T-helper 17 cell (primary cell): ENCODE measurements at regions not wholly inside any gene's neighbourhood (a gene's known extent, or its start where the extent isn't known, plus 50 kb on each side); places are given as distances from the start of the nearest gene placed in this dataset.

Source experiments
- ATAC-seq: fragments of 150-1000 bp; cut with Tn5 transposase; 2 replicates; pipeline ENCODE4 v1.10.0; 2021; ENCODE audit warnings: mild to moderate bottlenecking, moderate library complexity
- DNase-seq, 3 donors: peaks; one replicate each; pipeline versions ENCODE4 v3.0.0 to v3.0.0-alpha.2; 2020 to 2021
- H3K9me3 ChIP-seq: one replicate; pipeline ENCODE4 v1.7.0; 2013; ENCODE audit warnings: low read length, mild to moderate bottlenecking; ENCODE audit not compliant: control insufficient read depth, poor library complexity, severe bottlenecking
- H3K27ac Mint-ChIP-seq: one replicate; pipeline ENCODE4 v1.8.0; 2022; ENCODE audit warnings: mild to moderate bottlenecking, moderate library complexity, mixed read lengths
- H3K27me3 Mint-ChIP-seq: one replicate; pipeline ENCODE4 v1.8.0; 2022; ENCODE audit warnings: mixed read lengths
- H3K36me3 Mint-ChIP-seq: one replicate; pipeline ENCODE4 v1.8.0; 2022; ENCODE audit warnings: low read depth, mixed read lengths
- H3K4me1 Mint-ChIP-seq: one replicate; pipeline ENCODE4 v1.8.0; 2022; ENCODE audit warnings: mild to moderate bottlenecking, mixed read lengths
- H3K4me3 Mint-ChIP-seq: one replicate; pipeline ENCODE4 v1.8.0; 2022; ENCODE audit warnings: mild to moderate bottlenecking, moderate library complexity, mixed read lengths

DNA sequence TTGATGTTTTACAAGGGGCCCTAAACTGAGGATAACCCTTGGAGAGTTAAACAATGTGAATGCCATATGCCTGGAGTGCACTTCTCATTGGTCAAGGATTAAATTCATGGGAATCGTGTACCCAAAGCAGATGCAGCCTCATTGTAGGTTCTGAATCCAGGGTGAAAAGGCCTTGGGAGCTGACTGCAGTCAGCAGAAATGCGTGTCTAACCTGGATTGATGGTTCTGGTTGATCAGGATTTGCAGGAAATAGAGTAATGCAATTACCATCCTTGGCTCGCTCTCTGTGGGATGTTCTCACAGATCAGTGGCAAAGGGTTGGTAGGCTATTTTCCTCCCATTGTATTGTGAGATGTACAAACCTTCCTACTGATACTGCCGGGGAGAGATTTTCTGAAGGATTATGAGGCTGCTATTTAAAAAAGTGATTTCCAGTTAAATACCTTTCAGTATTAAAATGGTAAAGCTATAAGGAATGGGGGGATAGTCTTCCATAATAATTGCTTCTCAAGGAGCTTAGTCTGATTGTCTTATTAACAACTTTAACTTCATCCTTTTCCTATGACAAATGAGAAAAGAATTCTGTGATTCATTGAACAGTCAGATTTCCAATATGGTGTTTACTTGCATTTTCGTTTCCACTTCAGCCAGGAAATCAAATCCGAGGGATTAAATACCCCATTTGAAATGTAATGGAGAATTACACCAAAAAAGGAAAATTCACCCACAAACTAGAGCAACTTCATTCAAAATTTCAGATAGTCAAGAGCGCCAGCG, 1028.1 kb upstream of the EEF2KMT start:
- Mint-ChIP-seq H3K4me3 (no peak overlapping the region), H3K36me3 (no peaks in the 10 kb centered on the region), H3K27me3 (no peaks in the 10 kb centered on the region), H3K27ac (no peak overlapping the region), H3K4me1 (no peaks in the 10 kb centered on the region)
- ATAC-seq (no peak), DNase-seq (no peak)
- H3K9me3 ChIP-seq: peaks cover 2% of the 10 kb centered on the region

DNA sequence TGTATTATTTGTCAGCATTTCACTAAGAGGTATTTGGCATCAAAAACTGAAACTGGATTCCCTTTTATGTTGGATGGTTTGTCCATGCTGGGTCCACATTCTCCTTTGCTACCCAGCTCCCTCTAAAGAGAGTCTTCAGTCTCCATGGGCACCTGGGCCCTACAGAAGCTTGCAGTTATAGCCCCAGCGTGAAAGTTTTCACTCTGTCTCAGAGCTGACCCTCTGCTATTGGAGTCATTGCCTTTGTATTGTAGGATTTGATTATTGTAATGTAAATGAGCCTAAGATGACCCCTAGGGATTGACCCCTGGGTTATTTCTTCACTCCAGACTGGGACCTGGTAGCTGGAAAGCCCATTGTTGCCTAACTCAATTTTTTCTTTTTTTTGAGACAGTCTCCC, 1026.5 kb upstream of the EEF2KMT start:
- peaks cover 2% of the 10 kb centered on the region for H3K9me3 ChIP-seq
- DNase-seq (no peak), ATAC-seq (no peak)
- Mint-ChIP-seq H3K4me1 (no peaks in the 10 kb centered on the region), H3K36me3 (no peaks in the 10 kb centered on the region), H3K4me3 (no peak overlapping the region), H3K27ac (no peak overlapping the region), H3K27me3 (no peaks in the 10 kb centered on the region)

DNA sequence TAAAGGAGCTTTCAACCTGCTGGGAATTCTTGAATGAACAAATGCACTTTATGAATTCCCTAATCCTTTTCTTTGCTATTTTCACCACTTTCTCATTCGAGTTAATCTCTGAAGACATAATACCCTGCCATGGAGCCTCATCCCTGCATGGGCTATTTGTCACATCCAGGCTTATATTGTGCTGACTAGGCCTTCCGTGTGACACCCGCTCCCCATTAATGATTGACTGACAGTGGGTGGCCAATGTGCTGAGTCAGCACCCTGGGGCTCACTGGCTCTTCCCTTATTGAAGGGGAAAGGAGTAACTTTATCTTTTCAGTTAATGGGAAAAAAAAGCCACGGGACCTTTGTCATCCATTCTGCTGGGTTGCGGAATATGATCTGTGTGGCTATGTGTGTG, 1024.8 kb upstream of the EEF2KMT start:
- DNase-seq (no peak), ATAC-seq (no peak)
- Mint-ChIP-seq H3K4me1 (no peaks in the 10 kb centered on the region), H3K36me3 (no peaks in the 10 kb centered on the region), H3K4me3 (no peak overlapping the region), H3K27me3 (no peaks in the 10 kb centered on the region), H3K27ac (no peak overlapping the region)
- H3K9me3 ChIP-seq: no peaks in the 10 kb centered on the region

DNA sequence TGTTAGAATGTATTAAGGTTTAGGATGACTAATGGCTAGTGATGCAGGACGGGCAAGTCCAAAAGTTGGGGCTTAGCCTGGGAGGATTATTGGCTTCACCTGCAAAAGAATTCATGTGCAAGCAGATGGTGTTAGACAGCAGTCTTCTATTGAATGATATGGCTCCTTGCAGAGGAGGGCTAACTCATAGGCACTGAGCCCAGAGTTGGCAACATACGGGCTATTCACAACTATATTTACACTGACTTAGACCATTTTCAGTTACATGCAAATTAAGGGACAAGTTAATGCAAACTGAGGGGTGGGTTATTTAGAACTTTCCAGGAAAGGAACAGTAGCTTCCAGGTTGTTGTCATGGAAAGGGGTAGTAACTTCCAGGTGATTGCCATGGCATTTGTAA, 1017.1 kb upstream of the EEF2KMT start:
- H3K27me3 Mint-ChIP-seq: no peaks in the 10 kb centered on the region
- no peak overlapping the region for H3K27ac Mint-ChIP-seq
- H3K4me1 Mint-ChIP-seq: no peaks in the 10 kb centered on the region
- DNase-seq (no peak), ATAC-seq (no peak)
- no peaks in the 10 kb centered on the region for H3K9me3 ChIP-seq
- no peak overlapping the region for H3K4me3 Mint-ChIP-seq
- H3K36me3 Mint-ChIP-seq: no peaks in the 10 kb centered on the region

DNA sequence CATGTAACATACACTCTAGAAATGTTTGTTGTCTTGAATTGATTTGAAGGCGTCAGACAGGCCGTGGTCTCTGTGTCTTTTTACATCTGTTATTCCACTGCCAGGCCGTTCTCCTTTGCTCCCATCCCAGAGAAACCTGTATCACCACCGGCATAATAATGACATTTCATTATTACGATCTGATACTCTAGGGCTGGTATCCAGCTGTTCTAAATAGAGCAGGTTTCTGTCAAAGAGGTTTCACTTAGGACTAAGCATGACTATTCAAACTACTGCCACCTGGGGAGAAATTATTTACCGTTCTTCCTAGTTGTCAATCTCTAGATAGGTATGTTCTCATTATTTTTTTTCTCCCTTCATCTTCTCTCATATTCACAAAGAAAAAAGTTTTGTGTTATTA, 1016.2 kb upstream of the EEF2KMT start:
- DNase-seq: no peak
- no peak overlapping the region for H3K4me3 Mint-ChIP-seq
- no peak for ATAC-seq
- no peak overlapping the region for H3K27ac Mint-ChIP-seq
- no peaks in the 10 kb centered on the region for H3K4me1 Mint-ChIP-seq
- no peaks in the 10 kb centered on the region for H3K27me3 Mint-ChIP-seq
- no peaks in the 10 kb centered on the region for H3K9me3 ChIP-seq
- H3K36me3 Mint-ChIP-seq: no peaks in the 10 kb centered on the region

DNA sequence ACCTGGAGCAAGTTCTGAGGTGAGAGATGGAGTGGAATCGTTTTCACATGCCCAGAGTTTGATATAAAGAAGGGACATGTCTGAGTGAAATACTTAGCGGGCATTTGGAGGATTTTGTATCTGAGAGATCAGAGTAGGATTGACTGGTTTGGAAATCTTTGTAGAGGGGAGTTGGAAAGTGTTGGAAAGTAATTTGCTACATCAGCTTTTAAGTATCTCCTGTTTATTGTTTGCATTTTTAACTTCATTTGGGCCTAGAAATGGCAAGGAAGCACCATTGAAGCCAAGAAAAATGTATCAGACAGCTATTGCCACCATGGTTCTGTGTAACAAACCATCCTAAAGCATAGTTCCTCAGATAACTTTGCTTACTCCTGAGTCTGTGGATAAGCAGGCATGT, 1015.1 kb upstream of the EEF2KMT start:
- ATAC-seq (no peak), DNase-seq (no peak)
- no peaks in the 10 kb centered on the region for H3K36me3 Mint-ChIP-seq
- H3K27ac Mint-ChIP-seq: no peak overlapping the region
- no peak overlapping the region for H3K4me3 Mint-ChIP-seq
- H3K9me3 ChIP-seq: no peaks in the 10 kb centered on the region
- no peaks in the 10 kb centered on the region for H3K27me3 Mint-ChIP-seq
- no peaks in the 10 kb centered on the region for H3K4me1 Mint-ChIP-seq

DNA sequence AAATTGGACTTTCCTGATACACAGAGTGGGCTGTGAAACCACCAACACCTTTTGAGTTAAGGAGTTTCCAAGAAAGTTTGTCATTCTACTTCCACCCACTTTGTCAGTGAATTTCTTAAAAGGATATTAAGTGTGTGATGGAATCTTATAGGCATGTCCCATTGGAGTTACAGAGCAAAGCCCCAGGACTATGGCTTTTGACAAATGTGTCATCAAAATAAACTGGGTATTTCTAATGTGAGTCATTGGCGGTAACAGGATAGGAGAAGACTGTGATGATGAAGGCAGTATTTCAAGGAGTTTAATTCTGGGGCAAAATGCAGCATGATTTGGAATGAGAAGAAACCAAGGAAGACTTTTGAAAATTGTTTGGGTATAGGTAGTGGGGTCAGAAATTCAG, 1013.8 kb upstream of the EEF2KMT start:
- Mint-ChIP-seq H3K27me3 (no peaks in the 10 kb centered on the region), H3K4me3 (no peak overlapping the region), H3K4me1 (no peaks in the 10 kb centered on the region), H3K27ac (no peak overlapping the region), H3K36me3 (no peaks in the 10 kb centered on the region)
- DNase-seq (no peak), ATAC-seq (no peak)
- no peaks in the 10 kb centered on the region for H3K9me3 ChIP-seq

DNA sequence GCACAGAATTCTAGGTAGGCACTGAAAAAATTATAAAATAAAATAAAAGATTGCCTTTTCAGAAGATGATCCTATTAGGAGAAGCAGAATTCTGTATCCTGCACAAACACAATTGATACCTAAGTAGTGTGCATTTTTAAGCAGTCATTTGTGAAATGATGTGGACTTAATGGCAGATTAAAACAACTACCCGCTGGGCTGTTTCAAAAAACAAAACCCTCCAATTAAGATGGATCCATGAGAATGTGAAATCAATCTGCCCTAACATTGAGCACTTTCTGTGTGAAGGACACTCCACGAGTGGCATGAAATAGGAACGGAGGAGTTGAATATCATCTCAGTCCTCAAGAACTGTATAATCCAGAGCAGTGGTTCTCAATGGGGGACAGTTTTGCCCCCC, 1012.8 kb upstream of the EEF2KMT start:
- DNase-seq: no peak
- no peaks in the 10 kb centered on the region for H3K36me3 Mint-ChIP-seq
- no peak overlapping the region for H3K27ac Mint-ChIP-seq
- H3K9me3 ChIP-seq: no peaks in the 10 kb centered on the region
- no peaks in the 10 kb centered on the region for H3K4me1 Mint-ChIP-seq
- ATAC-seq: no peak
- H3K4me3 Mint-ChIP-seq: no peak overlapping the region
- H3K27me3 Mint-ChIP-seq: no peaks in the 10 kb centered on the region

DNA sequence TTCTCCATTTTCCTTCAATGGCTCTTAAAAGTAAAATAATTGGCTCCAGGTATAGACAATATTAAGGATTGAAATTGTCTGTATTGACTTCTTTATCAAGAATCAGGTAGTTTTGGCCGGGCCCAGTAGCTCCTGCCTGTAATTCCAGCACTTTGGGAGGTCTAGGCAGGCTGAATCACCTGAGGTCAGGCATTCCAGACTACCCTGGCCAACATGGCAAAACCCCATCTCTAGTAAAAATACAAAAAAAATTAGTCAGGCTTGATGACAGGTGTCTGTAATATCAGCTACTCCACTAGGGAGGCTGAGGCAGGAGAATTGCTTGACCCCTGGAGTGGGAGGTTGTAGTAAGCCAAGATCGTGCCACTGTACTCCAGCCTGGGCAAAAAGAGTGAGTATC, 1008.5 kb upstream of the EEF2KMT start:
- H3K36me3 Mint-ChIP-seq: no peaks in the 10 kb centered on the region
- DNase-seq: no peak
- no peak overlapping the region for H3K4me3 Mint-ChIP-seq
- no peaks in the 10 kb centered on the region for H3K9me3 ChIP-seq
- H3K27ac Mint-ChIP-seq: no peak overlapping the region
- no peaks in the 10 kb centered on the region for H3K27me3 Mint-ChIP-seq
- H3K4me1 Mint-ChIP-seq: no peaks in the 10 kb centered on the region
- no peak for ATAC-seq

DNA sequence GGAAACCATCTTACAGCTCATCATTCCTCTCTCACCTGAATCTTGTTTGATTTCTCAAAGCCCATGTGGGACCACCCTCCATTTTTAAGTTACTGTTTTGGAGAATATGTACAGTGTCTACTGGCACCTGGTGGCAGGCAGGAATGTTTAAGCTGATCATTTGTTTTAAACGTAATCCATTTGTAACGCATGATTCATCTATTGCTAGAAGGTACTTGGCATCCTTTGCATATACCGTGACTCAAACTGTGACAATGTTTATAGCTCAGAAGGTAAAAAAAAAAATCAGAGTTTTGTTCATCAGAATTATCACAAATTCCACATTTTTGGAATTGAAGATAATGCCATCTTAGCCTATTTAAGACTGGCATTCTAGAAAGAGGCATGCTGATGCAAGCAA, 1007.5 kb upstream of the EEF2KMT start:
- Mint-ChIP-seq H3K36me3 (no peaks in the 10 kb centered on the region), H3K27me3 (no peaks in the 10 kb centered on the region)
- ATAC-seq: no peak

DNA sequence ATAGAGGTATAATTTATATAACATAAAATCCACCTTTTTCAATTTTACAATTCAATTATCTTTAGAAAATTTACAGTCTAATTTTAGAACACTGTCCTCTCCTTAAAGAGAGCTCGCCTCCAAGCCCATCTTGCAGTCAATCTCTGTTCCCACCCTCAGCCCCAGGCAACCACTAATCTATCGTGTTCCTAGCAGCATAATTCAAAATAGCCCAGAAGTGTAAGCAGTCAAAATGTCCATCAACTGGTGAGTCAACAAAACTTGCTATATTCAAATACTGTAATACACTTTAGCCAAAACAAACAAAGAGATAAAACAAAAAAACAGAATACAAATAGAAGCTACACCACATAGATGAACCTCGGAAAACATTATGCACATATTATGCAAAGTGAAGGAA, 1006.8 kb upstream of the EEF2KMT start:
- Mint-ChIP-seq H3K27me3 (no peaks in the 10 kb centered on the region), H3K4me3 (no peak overlapping the region), H3K4me1 (no peaks in the 10 kb centered on the region), H3K27ac (no peak overlapping the region), H3K36me3 (no peaks in the 10 kb centered on the region)
- no peaks in the 10 kb centered on the region for H3K9me3 ChIP-seq
- DNase-seq (no peak), ATAC-seq (no peak)

More for the DNA sequence above, 1007.5 kb upstream of the EEF2KMT start:
- no peak for DNase-seq
- no peaks in the 10 kb centered on the region for H3K9me3 ChIP-seq
- Mint-ChIP-seq H3K27ac (no peak overlapping the region), H3K4me1 (no peaks in the 10 kb centered on the region), H3K4me3 (no peak overlapping the region)

DNA sequence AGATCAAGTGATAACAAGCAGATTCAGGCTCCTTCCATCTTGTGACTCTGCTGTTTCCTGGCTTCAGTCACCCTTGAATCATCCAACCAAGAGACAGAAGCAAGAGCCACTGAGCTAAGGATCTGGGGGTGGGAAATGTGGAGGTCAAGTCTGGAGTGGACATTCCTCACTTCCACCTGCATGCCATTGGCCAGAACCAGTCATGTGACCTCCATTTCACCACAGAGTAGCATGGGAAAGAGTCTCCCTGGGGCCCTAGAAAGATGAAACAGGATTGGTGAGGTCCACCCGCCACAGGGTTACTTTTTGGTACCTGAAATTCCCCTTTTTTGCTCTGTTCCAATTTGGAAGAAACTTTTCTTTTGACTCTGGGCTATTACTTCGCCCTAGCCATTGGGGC, 1006.0 kb upstream of the EEF2KMT start:
- ATAC-seq: no peak
- no peak for DNase-seq
- H3K27me3 Mint-ChIP-seq: no peaks in the 10 kb centered on the region
- H3K4me1 Mint-ChIP-seq: no peaks in the 10 kb centered on the region
- H3K4me3 Mint-ChIP-seq: no peak overlapping the region
- H3K9me3 ChIP-seq: no peaks in the 10 kb centered on the region
- H3K36me3 Mint-ChIP-seq: no peaks in the 10 kb centered on the region
- H3K27ac Mint-ChIP-seq: no peak overlapping the region

DNA sequence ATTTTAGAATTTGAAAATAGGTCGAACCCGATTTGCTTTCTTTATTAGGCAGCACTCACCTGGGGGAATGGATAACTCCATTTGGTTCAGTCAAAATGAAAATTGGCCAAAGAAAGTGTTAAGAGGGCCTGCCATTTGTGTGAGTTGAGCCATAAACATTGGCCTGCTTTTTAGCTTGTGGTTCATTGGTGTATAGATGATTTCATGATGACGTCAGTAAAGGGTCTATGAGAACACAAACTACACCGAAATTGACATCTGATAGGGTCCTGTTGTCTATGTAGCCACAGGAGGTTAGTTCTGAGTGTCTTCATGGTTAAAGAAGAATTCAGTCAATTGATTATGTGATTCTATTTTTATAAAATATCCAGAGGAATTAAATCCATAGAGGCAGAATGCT, 1001.5 kb upstream of the EEF2KMT start:
- Mint-ChIP-seq H3K4me3 (no peak overlapping the region), H3K27ac (no peak overlapping the region), H3K36me3 (no peaks in the 10 kb centered on the region), H3K4me1 (no peaks in the 10 kb centered on the region), H3K27me3 (no peaks in the 10 kb centered on the region)
- no peaks in the 10 kb centered on the region for H3K9me3 ChIP-seq
- ATAC-seq (no peak), DNase-seq (no peak)

DNA sequence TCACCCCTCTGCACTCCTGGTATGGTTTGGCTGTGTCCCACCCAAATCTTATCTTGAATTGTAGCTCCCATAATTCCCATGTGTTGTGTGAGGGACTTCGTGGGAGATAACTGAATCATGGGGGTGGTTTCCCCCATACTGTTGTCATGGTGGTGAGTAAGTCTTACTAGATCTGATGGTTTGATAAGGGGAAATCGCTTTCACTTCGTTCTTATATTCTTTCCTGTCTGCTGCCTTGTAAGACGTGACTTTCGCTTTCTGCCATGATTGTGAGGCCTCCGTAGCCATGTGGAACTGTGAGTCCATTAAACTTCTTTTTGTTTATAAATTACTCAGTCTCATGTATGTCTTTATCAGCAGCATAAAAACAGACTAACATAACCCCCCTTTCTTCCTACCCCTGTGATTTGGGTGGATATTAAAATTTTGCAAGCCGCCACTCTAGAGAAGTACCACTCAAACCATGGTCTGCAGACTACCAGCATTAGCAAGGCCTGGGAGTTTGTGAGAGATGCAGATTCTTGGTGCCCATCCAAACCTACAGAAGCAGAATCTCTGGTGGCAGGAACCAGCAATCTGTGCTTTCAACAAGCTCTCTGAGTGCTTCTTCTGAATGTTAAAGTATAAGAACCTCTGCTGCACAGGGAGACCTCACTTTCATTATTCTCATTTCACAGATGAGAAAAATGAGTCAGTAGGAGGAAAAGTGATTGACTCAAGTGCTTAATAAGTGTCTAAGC, 999.5 kb upstream of the EEF2KMT start:
- Mint-ChIP-seq H3K27me3 (no peaks in the 10 kb centered on the region), H3K4me3 (no peak overlapping the region), H3K4me1 (no peaks in the 10 kb centered on the region), H3K36me3 (no peaks in the 10 kb centered on the region), H3K27ac (no peak overlapping the region)
- DNase-seq: no peak
- no peak for ATAC-seq
- H3K9me3 ChIP-seq: no peaks in the 10 kb centered on the region
